GM12872 (cell line): ENCODE measurements at regions not wholly inside any gene's neighbourhood (a gene's known extent, or its start where the extent isn't known, plus 50 kb on each side); places are given as distances from the start of the nearest gene placed in this dataset.

Experiments used
- CTCF ChIP-seq: IDR thresholded peaks from 3 replicates; pipeline ENCODE4 v1.5.1; 2011; ENCODE audit warnings: low read depth, mild to moderate bottlenecking, low read length, moderate library complexity; ENCODE audit not compliant: insufficient read depth

DNA sequence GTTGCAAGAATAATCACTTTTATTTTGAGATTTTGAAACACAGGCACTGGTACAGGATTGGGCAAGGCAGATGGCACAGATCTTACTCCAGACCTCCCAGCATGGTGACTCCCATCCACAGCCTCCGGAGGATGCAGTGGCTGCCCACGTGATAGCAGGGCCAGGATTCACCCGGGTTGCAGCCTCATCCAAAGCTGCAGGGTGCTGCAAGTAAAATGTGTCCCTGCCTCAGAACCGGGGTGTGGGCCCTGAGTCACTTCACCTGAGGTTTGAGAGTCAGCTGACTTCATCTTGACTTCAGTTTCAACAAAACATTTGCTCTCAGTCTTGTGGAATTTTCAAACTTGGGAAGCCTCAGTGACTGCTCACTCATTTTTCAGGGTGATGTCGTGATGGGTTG lies 201.9 kb downstream of the FGF9 start:
- no peak for TF ChIP-seq CTCF

- no peak for TF ChIP-seq CTCF
Measured at GRCh38 chr13:21875116-21875515, 204.2 kb downstream of the FGF9 start.

DNA sequence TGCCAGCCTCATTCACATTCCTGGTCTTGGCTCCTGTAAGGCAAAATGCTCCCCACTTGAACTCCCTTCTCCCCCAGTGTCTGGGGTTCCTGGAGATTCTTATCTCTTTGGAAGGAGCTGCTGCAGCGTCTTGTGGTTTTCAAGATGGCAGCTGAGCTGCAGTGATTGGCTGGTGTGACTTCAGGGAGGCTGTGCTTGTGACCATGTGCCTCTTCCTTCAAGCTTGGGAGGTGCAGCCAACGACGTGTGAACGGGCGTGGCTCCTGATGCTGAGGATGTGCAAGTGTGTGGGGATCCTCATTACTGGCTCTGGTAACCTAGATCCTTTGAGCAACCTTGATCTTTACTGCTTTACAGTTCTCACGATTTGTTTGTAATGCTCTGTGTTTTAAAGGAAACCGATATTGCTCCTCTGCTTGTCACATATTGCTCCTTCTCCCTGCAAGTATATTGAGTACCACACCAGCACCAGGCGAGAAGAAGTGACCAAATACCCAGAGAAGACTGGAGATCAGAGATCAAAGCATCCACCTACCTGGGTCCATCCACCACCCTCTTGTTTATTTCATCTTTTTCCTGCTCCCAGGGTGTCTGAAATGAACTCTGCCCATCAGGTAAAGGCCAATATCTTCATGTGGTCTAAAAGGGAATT lies 208.5 kb downstream of the FGF9 start:
- TF ChIP-seq CTCF, result no peak

- no peak for TF ChIP-seq CTCF
Measured at GRCh38 chr13:21882766-21883165, 211.9 kb downstream of the FGF9 start.

- TF ChIP-seq CTCF, result no peak
Measured at GRCh38 chr13:21883713-21884112, 212.8 kb downstream of the FGF9 start.

- no peak for TF ChIP-seq CTCF
Measured at GRCh38 chr13:21884299-21884909, 213.5 kb downstream of the FGF9 start.

DNA sequence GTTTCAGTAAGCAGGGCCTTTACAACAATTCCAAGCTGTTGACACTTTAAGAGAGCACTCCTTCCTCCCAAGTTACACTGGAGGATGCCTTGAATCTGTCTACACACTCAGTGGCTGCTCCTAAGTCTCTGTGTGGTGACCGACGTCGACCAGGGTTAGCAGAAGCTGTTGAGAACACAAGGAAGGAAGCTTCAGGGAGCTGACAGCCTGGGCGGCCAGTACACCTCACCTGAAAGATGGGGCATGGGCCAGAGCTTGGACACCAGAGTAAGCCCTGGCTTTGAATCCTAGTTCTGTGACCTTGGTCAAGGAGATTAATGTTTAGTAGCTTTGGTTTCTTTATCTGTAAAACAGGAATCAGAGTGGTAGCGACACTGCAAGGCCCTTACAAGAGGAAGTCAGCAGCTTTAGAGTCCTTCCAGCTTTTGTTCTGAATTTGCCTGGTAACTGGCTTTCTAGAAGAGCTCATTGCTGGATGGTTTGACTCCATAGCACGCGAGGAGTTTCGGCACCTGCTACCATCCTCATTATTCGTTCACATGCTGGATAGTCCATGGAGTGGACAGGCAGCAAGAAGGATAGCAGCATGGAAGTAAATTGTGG lies 214.2 kb downstream of the FGF9 start:
- no peak for TF ChIP-seq CTCF
